ENCODE measurements at regions not wholly inside any gene's neighbourhood (a gene's known extent, or its start where the extent isn't known, plus 50 kb on each side); places are given as distances from the start of the nearest gene placed in this dataset.

GRCh38 chr5:174616036-174616435, 108.3 kb upstream of the MSX2 start:
- TF ChIP-seq CTCF (IDR thresholded peaks at IDR 0.05) (no peak), EP300 (IDR thresholded peaks at IDR 0.05) (no peak)

Data from tibial nerve (tissue), 4 donors.